Gastrocnemius medialis (tissue), 4 donors: ENCODE measurements at regions not wholly inside any gene's neighbourhood (a gene's known extent, or its start where the extent isn't known, plus 50 kb on each side); places are given as distances from the start of the nearest gene placed in this dataset.

ENCODE experiments used
- POLR2A ChIP-seq, 2 donors: fragments of 450-650 bp; IDR thresholded peaks; one replicate each; pipeline ENCODE4 v1.6.1; 2017; ENCODE audit warnings: antibody characterized with exemption in 2 of 2, mild to moderate bottlenecking in 2 of 2, moderate library complexity in 2 of 2
- TF ChIP-seq, protein P1 (sequence below), 5 experiments: fragments of 450-650 bp in 3 of 5; fragments of 200-600 bp in 2 of 5; sonication (generic) in 2 of 5; IDR thresholded peaks in 4 of 5; conservative IDR thresholded peaks in 1 of 5; 1 replicate in 4 of 5; 2 replicates in 1 of 5; pipeline ENCODE4 v1.5.1; 2016 to 2019; ENCODE audit warnings: antibody characterized with exemption in 5 of 5, mild to moderate bottlenecking in 3 of 5, moderate library complexity in 3 of 5

DNA sequence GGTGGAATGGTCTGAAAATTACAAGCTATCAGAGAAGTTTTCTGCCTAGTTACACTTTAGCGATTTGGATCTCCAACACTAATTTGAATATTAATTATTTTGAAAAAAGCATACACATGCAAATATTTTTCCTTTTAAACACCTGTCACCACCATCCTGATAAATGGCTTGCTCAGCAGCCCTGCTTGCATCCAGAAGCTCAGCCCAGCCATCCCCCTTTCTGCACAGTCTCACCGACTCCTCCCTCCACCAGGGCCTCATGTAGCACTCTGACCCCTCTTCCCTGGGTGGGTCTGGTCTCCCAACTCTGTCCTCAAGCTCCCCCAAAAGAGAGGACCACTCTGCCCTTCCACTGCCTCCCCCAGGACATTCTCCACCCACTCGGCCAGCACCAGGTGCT lies 70.0 kb downstream of the C5orf15 start:
- TF ChIP-seq, protein P1, sequence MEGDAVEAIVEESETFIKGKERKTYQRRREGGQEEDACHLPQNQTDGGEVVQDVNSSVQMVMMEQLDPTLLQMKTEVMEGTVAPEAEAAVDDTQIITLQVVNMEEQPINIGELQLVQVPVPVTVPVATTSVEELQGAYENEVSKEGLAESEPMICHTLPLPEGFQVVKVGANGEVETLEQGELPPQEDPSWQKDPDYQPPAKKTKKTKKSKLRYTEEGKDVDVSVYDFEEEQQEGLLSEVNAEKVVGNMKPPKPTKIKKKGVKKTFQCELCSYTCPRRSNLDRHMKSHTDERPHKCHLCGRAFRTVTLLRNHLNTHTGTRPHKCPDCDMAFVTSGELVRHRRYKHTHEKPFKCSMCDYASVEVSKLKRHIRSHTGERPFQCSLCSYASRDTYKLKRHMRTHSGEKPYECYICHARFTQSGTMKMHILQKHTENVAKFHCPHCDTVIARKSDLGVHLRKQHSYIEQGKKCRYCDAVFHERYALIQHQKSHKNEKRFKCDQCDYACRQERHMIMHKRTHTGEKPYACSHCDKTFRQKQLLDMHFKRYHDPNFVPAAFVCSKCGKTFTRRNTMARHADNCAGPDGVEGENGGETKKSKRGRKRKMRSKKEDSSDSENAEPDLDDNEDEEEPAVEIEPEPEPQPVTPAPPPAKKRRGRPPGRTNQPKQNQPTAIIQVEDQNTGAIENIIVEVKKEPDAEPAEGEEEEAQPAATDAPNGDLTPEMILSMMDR (IDR thresholded peaks at IDR 0.05 in 4 of 5, conservative IDR thresholded peaks at IDR 0.05 in 1 of 5) = no peak
- TF ChIP-seq POLR2A (IDR thresholded peaks at IDR 0.05) = no peak
